Astrocyte of the spinal cord (primary cell): ENCODE measurements at regions not wholly inside any gene's neighbourhood (a gene's known extent, or its start where the extent isn't known, plus 50 kb on each side); places are given as distances from the start of the nearest gene placed in this dataset.

ENCODE experiments used
- DNase-seq: peaks from one replicate; pipeline ENCODE4 v3.0.0; 2011; ENCODE audit warnings: low read depth, low spot score
- H3K4me3 ChIP-seq: 2 replicates; pipeline ENCODE4 v1.5.1; 2011; ENCODE audit warnings: low read depth, mild to moderate bottlenecking, low read length, moderate library complexity
- in situ Hi-C: cut with HindIII; loops from 2 replicates; pipeline ENCODE4 v1.10.0; 2017; ENCODE audit warnings: low sequenced_read_pairs
- TF ChIP-seq, protein P1 (sequence below): IDR thresholded peaks from 2 replicates; pipeline ENCODE4 v1.5.1; 2012; ENCODE audit warnings: low read depth, mild to moderate bottlenecking, low read length, inconsistent platforms

DNA sequence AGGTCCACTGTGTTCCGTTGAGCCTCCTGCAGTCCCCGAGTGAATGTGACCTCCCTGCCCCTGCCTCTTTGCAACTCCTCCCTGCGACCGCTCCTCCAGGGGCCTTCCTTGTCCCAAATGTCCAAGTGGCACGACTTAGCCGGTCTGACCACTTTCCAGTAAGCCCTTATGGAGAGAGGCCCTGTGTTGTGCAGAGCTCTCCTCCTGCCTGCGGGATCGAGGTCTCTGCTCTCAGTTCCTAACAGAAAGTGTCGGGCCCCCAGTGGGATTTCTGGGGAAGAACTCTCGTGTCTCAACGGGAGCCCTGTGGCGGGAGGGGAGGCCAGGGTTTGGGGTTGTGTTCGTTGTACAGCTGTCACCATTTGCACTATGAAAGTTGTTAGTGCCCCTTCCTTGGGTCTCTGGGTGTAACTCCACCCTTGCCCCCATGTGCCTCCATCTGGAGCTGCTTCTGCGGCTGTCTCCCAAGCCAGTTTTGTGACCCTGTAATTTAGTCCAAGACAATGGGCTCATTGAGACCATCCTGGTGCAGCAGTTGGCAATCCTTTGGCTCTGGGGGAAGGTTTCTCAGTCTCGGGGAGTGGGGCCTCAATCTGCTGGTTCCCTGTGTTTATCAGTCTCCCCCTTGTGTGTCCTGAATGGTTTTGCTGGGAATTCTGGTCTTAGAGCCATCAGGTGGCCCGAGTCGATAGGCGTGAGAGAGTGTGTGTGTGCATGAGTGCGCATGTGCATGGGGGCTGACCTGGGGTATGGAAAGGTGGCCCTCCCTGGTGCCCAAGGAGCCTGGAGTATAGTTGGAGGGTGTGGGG, 234.5 kb downstream of the SEC14L1 start:
- peak overlapping the region; percentile 82 for H3K4me3 ChIP-seq
- in situ Hi-C loops = no loop called here
- TF ChIP-seq, protein P1, sequence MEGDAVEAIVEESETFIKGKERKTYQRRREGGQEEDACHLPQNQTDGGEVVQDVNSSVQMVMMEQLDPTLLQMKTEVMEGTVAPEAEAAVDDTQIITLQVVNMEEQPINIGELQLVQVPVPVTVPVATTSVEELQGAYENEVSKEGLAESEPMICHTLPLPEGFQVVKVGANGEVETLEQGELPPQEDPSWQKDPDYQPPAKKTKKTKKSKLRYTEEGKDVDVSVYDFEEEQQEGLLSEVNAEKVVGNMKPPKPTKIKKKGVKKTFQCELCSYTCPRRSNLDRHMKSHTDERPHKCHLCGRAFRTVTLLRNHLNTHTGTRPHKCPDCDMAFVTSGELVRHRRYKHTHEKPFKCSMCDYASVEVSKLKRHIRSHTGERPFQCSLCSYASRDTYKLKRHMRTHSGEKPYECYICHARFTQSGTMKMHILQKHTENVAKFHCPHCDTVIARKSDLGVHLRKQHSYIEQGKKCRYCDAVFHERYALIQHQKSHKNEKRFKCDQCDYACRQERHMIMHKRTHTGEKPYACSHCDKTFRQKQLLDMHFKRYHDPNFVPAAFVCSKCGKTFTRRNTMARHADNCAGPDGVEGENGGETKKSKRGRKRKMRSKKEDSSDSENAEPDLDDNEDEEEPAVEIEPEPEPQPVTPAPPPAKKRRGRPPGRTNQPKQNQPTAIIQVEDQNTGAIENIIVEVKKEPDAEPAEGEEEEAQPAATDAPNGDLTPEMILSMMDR = no peak
- no peak for DNase-seq

GRCh38 chr17:77375917-77376651, 235.3 kb downstream of the SEC14L1 start:
- peak overlapping the region; percentile 82 for H3K4me3 ChIP-seq
- in situ Hi-C loops = no loop called here
- peak; percentile 62 for DNase-seq
- TF ChIP-seq, protein P1 = no peak

GRCh38 chr17:77376795-77377709, 236.3 kb downstream of the SEC14L1 start:
- no peak overlapping the region for H3K4me3 ChIP-seq
- in situ Hi-C loops = no loop called here
- no peak for DNase-seq
- TF ChIP-seq, protein P1 = no peak

GRCh38 chr17:77377710-77378235, 237.0 kb downstream of the SEC14L1 start:
- no peak overlapping the region for H3K4me3 ChIP-seq
- TF ChIP-seq, protein P1 = no peak

GRCh38 chr17:77378318-77379064, 237.7 kb downstream of the SEC14L1 start:
- DNase-seq = no peak
- H3K4me3 ChIP-seq = no peak overlapping the region
- TF ChIP-seq, protein P1 = no peak
- in situ Hi-C loops = no loop called here

More at GRCh38 chr17:77377710-77378235, 237.0 kb downstream of the SEC14L1 start:
- in situ Hi-C loops = no loop called here
- DNase-seq = no peak
